Activated CD8-positive, alpha-beta memory T cell treated with anti-CD3 and anti-CD28 coated beads, Interleukin-2, amount 50 U/mL, for 24 hours (primary cell): ENCODE measurements at regions not wholly inside any gene's neighbourhood (a gene's known extent, or its start where the extent isn't known, plus 50 kb on each side); places are given as distances from the start of the nearest gene placed in this dataset.

Experiments
- DNase-seq: peaks from one replicate; pipeline ENCODE4 v3.0.0-alpha.2; 2020; ENCODE audit errors: extremely low read depth

GRCh38 chr13:58187881-58188280 is 556.3 kb downstream of the PCDH17 start:
- DNase-seq: no peak

DNA sequence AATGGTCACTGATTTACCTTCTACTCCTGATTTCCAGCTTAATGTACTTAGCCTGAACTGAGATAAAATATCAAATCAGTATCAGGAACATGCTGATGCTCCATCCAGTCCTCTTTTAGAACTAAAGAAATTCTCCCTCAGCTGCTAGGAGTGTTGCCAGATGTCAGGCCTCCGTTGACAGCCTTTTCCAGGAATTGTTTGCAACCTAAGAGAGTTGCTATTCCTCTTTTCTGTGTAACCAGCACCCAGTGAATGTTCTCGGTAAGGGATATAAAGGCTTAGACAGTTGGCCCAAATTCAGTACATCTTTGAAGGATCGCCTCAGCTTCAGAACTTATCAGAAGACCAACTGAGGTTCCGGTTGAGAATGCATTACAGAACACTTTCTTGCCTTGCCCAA is 559.0 kb downstream of the PCDH17 start:
- DNase-seq: no peak

DNA sequence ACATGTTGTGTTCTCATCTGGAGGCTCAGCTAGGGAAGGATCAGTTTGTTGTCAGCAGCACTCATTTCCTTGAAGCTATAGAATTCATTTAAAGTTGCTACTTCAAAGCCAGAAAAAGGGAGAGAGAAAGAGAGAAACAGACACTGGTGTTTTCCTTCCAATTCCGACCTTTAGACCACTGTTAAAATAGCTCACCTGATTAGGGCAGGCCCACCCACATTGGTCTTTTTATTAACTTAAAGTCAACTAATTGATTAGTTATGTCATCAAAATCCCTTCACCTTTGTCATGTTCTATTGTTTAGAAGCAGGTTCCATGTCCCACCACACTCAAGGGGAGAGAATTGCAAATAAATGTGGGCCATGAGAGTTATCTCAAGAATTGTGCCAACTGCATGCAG is 560.2 kb downstream of the PCDH17 start:
- no peak for DNase-seq

DNA sequence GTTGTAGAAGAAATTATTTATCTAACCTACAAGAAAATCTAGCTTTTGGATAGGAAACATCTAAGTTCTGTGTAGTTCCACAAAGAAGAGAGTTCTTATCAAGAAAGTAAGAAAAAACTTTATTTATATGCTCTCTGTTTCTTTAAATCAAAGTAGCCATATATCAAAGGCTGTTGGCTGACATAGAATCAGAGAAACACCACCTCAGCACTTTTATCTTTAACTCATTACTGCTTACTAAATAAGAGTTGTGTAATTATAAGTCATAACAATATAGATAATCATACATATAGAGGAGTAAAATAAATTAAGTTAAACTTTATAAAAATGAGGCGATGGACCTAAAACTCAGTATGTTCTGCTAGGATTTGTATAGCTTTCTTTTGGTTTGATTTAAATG is 570.6 kb downstream of the PCDH17 start:
- no peak for DNase-seq

- DNase-seq: no peak
Observed at GRCh38 chr13:58207501-58207900, 576.0 kb downstream of the PCDH17 start.

DNA sequence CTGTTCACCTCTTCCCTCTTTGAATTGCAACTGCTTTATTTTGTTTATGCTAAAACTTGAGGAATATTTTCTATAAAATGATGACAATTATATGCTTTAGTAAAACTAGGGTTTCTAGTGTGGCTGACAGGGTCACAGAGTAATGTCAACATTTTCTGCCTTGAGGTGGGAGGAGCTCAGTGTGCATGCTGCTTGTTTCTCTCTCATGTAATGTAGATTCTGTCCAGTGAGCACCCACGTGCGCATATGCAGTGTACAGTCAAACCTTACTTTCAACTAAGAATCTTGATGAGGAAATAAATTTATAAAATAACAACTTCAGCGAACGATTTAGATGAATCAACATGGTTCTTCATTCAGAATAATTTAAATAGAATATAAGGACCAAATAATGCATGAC is 603.9 kb downstream of the PCDH17 start:
- no peak for DNase-seq

DNA sequence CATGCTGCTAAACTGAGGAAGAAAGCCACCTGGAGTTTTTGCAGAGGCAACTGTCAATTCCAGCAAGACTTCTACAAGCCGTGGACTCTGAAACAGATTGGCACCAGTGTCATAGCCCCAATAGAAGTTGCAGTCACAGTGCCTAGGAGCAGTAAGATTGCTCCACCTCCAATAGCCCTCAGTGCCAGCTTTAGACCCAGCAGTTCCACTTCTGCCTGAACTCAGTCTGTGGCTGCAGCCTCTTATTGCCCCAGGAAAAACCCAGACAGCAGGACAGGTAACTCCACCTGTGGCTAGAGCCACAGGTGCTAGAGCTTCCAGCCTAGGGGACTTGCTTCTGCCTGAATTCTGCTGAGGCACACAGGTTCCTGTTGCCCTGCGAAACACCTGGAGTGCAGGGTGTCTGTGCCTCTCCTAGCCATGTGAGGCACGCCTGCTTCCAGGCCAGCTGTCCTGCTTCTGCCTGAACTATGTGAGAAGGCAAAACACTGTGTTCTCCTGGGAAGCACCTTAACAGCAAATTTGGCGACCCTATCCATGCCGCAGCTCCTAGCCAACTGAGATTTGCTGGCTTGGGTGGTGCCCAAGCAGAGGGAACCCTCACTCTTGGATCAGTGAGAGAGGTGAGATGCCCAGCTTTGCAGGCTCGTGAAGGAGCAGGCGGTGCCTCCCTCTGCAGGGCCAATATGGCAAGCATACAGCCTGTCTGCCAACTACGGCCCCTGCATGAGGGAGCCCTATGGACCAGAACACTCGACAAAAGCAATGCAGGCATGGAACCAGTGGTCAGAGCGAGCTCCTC is 607.6 kb downstream of the PCDH17 start:
- no peak for DNase-seq

DNA sequence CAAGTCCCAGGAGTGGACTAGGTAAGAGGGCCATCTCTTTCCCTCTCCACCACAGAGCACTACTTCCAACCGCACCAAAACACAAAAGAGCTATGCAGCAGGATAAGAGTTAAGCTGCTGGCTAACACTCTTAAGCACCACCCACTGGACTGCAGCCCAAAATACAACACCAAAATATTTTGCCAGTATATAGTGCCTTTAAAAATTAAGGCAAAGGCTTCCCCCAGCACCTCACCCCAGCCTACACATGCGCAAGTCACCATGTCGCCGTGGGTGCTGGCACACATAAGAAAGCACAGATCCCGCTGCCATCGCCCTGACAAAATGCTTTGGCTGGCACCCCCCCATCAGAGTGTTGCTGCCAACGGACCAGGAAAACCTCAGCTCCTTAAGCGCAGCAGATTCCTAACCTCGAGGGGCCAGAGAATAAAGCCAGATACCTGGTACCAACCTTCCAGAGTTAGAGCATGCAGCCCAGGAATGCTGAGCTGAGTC is 608.3 kb downstream of the PCDH17 start:
- DNase-seq: no peak

DNA sequence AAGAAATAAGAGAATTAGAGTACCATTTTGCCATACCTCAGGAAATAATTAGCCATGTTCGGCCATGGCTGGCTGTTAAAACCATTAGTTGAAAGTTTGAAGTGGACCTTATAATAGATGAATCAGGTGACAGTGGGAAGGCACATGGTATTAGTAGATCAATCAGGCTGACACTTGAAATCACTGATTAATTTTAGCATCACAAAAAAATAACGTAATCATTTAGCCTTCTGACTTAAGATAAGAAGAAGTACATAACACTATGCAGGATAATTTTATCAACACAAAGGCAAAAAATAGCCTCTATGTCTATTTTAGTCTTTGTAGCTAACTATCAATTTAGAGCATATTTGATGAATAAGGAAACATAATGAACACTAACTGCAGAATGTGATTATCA is 615.5 kb downstream of the PCDH17 start:
- no peak for DNase-seq

- no peak for DNase-seq
Observed at GRCh38 chr13:58254943-58255342, 623.4 kb downstream of the PCDH17 start.

GRCh38 chr13:58266271-58266670 is 634.7 kb downstream of the PCDH17 start:
- DNase-seq: no peak

GRCh38 chr13:58298556-58299135 is 667.1 kb downstream of the PCDH17 start:
- DNase-seq: no peak

DNA sequence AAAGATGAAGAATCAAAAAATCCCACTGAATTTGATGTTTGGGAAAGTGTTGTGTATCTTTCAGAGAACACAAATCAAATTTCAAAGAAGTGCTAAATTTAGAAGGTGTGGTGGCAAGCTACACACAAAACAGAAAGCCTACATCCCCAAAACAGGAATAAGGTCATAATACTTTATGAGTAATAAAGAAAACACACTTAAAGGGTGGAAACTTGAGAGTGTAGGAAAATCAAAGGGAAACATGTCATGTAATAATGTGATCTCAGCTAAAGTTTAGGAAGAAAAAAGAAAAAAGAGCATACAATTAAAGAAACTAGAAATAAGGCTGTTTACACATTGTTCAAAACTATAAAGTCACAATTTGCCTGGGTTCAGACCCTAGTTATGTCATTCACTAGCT is 668.7 kb downstream of the PCDH17 start:
- DNase-seq: no peak

DNA sequence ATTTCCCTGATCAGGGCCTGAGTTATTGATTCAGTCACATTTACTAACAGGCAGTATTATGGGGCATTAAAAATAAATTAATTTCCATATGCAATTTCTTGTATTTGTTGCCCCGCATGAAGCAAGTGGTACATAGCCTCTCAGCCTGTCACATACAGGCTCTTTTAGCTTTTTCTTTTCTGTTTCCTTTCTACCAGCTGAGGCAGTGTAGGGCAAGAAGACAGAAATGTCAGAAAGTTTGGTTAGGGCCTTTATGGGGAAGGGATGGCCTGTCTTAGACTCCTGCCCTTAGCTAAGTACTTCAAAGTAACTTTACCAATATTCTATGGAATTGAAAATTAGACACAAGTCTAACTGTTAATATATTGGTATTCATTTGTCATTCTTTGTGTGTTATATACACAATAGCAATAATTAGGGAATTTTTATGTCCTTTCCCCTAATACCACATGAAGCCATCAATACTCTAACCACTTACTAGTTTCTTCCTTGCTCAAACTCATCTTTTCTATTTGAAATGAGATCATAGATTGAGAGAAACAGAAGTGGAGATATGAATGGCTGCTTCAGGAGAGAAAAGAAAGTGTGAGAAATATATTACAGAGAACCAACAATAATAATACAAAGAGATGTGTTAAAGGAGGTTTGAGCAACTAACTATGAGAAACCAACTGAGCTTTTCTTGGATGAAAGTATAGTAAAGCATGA is 669.6 kb downstream of the PCDH17 start:
- DNase-seq: no peak

DNA sequence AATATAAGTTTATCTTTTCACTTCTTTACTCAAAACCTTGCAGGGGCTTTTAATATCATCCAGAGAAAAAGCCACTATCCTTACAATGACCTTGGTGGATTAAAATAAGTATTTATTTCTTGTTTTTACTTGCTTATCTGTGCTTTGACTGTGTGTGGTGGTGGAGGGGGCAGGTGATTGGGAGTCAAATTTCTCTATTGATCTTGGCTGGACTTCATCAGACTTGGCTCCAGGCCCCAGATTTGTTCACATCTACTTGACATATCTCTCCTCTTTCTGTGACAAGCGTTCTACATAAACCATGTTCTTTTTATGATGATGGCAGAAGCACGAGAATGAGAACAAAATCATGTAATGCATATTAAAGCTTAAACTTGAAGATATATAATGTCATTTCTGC is 670.8 kb downstream of the PCDH17 start:
- no peak for DNase-seq

GRCh38 chr13:58306062-58306461 is 674.5 kb downstream of the PCDH17 start:
- DNase-seq: no peak

GRCh38 chr13:58313219-58313618 is 681.7 kb downstream of the PCDH17 start:
- no peak for DNase-seq

GRCh38 chr13:58318495-58319167 is 687.1 kb downstream of the PCDH17 start:
- no peak for DNase-seq

GRCh38 chr13:58324161-58324560 is 692.6 kb downstream of the PCDH17 start:
- DNase-seq: no peak

- DNase-seq: no peak
Observed at GRCh38 chr13:58329746-58330145, 698.2 kb downstream of the PCDH17 start.

DNA sequence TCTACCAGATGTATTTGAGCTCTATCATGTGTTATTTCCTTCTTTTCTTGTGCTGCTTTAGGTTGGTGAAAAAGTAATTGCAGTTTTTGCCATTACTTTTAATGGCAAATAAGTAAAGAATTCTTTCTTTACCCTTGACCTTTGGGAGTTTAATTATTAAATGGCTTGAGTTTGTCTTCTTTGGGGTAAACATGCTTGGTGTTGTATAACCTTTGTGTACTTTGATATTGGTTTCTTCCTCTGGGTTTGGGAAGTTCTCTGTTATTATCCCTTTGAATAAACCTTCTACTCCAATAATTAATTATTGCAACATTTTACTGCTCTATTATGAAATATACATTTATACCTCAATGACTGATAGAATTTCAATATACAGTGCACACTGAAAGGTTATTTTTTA is 709.4 kb downstream of the PCDH17 start:
- DNase-seq: no peak

DNA sequence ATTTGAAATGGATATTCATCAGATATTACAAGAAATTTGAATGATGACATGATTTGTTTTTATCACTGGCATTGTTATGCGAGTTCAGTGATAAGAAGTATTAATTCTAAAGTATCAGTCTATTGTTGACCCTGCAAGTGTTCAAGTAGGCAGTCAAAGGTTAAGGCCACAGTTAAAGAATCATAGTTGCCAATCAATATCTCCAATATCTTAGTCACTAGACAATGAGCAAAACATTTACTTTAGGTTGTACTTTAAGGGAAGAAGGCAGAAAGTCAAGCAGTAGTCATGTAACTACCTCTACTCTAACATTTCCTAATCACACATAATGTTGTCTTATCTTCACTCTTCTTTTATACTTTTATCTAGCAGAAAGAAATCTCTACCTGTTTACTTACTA is 709.8 kb downstream of the PCDH17 start:
- no peak for DNase-seq
